A673 (cell line): ENCODE measurements at regions not wholly inside any gene's neighbourhood (a gene's known extent, or its start where the extent isn't known, plus 50 kb on each side); places are given as distances from the start of the nearest gene placed in this dataset.

Experiments used
- CTCF ChIP-seq: fragments of 300-800, 200-600 bp; sonication (generic); conservative IDR thresholded peaks from 2 replicates; pipeline ENCODE4 v1.5.1; 2017; ENCODE audit warnings: low read depth, mild to moderate bottlenecking, antibody characterized with exemption, low read length, moderate library complexity, mixed read lengths
- EZH2 ChIP-seq: fragments of 200-600 bp; sonication (generic); IDR thresholded peaks from 2 replicates; pipeline ENCODE4 v1.6.1; 2017; ENCODE audit warnings: borderline replicate concordance, low read depth, mild to moderate bottlenecking, mixed read lengths, antibody characterized with exemption, low read length; ENCODE audit not compliant: poor library complexity, severe bottlenecking

- TF ChIP-seq CTCF (no peak), EZH2 (no peak)
Observed at GRCh38 chr11:94675239-94675638, 92.9 kb upstream of the AMOTL1 start.
